RPMI7951 (cell line): ENCODE measurements at regions not wholly inside any gene's neighbourhood (a gene's known extent, or its start where the extent isn't known, plus 50 kb on each side); places are given as distances from the start of the nearest gene placed in this dataset.
A peak's percentile ranks its signal among the peaks of the same experiment; 100 is the strongest.

ENCODE experiments used
- DNase-seq: peaks from one replicate; pipeline ENCODE4 v3.0.0-alpha.2; 2012; ENCODE audit warnings: low read depth

- DNase-seq: no peak
Observed at GRCh38 chr1:185501099-185501498, 184.1 kb upstream of the IVNS1ABP start.

DNA sequence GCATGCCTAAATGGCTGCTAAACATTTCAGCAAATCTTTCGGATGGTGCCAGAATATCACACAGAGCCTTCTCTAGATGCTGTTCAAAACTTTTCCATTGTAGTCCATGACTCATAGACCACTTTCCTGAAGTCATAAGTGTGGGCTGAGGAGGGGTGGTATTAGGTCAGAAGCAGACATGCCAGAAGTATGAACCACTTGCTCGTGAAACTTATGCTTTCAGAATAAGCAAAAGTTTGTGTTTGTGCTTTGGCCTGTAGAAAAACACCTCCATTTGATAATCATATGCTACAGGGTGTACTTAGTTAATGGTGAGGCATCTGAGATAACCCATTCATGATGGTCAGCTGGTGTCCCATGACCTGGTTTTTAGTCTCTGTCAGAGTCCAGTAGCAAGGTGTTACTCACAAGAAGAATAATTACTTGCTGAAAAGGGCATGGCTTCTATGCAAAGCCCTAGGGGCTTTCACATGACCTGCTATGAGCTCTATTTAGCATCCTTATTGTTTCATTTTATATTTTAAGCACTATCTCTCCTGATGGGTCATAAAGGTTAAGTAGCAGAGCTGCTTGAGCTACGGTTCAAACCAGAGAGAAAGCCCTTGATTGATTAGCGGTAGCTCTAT, 183.1 kb upstream of the IVNS1ABP start:
- DNase-seq: peak; percentile 88

DNA sequence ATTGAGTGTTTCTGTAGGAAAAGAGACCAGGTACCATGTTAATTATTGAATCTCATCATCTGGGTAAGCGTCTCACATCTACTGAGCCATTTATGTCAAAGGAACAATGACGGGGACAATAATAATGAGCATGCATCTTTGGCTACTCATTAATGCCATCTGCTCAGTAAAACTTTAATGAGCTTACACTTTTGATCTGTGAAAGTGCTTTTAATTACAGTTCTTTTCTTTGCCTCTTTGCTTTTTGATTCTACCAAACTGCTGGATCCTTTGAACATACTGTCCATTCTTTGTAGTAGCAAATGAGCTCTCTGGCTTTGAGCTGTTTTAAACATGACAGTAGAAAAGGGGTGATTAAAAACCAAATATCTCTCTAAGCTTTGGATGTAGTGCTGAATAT, 181.2 kb upstream of the IVNS1ABP start:
- DNase-seq: no peak

DNA sequence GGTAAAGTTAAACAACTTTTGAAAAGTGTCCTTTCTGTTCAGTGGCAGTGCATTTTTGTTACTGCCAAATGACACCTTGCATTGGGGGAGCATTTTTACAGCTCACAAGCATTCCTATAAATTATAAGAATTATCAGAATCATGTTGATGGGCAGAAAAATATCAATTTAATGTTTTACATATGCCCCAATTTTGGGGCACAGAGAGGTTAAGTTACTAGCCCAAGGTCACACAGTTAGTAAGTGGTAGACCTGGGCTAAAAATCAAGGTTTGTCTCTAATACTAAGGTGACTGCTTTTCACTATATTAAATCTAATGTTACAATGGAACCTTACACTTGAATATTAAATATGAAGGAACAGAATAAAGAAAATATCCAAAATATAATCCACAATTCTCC, 180.1 kb upstream of the IVNS1ABP start:
- no peak for DNase-seq

DNA sequence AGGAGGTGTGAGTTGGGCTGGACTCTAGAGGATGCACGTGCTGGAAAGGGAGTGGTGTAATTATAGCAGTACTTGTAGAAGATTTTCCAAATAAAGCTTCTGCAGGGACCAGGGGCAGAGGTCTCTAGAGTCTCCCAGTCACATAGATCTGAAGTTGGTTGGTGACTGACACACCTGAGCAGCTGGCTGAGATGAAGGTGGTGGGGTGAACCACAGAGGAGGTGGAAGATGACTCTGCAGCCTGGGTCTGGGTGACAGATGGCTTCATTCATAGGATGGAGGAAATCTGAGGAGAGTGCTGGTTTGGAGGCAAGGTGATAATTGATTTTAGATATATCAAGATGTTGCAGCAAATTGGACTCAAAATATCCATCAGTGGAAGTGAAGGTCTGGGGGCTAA, 178.9 kb upstream of the IVNS1ABP start:
- no peak for DNase-seq

DNA sequence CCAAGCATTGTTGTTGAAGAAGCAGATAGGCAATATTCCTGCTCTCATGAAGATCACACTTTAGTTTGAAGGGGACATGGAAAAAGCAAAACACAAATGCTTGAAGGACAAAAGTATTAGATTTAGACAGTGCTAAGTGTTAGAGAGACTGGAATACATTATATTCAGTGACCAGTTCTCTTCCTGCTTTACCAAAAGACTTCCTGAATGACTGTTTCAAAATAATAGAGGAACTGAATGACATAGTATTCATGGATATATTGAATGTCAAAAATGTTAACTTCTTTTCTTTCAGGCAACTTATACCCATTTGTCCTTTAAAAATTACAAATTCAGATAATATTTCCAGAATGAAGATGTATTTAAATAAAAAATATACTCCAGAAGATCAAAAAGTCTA, 178.0 kb upstream of the IVNS1ABP start:
- no peak for DNase-seq

DNA sequence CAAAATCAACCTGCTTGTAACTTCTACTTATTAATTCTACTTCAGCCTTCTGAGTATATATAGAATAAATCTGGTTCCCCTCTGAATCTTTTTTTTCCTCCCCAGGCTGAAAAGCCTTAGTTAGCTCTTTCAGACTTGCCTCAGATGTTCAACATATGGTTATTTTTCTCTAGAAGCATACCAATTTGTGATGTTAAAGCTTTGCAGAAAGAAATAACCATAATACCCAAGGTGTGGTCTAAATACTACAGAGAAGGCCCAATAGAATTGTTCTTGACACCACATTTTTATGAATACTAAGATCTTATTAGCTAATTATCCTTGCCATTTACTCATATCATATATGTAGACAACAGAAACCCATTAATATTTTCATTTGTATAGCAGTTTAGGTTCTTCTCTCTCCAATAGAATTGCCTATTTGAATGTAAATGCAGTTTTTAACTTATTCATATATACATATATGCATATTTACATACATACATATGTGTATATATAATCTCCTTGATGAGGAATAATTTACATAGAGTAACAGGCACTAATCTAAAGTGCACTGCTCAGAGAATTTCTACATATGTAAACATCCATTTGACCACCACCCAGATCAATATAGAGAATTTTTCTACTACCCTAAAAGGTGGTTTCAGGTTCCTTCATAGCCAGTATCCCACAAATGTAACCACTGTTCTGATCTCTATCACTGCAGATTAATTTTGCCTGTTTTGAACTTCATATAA, 175.2 kb upstream of the IVNS1ABP start:
- DNase-seq: no peak

GRCh38 chr1:185491604-185492003, 174.6 kb upstream of the IVNS1ABP start:
- DNase-seq: no peak

DNA sequence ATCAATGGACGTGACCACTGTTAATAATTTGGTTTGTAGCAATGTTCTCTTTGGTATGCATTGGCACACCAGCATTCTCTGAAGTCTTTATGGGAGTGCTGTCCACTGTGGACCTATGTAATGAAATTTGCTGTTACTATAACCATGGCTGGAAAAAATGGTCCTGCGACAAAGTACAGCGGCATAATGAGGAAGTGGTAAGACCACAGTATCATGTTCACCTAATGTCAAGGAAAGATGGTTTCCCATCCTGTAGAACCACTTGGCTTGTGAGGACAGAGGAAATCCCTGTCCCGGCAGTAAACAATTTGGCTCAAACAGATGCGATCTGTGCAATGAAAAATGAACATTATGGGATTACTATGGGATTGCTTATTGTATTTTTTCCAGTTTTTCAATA, 173.9 kb upstream of the IVNS1ABP start:
- no peak for DNase-seq

- no peak for DNase-seq
Observed at GRCh38 chr1:185489406-185489805, 172.4 kb upstream of the IVNS1ABP start.

- DNase-seq: no peak
Observed at GRCh38 chr1:185488808-185489207, 171.8 kb upstream of the IVNS1ABP start.

GRCh38 chr1:185487936-185488335, 170.9 kb upstream of the IVNS1ABP start:
- DNase-seq: no peak

DNA sequence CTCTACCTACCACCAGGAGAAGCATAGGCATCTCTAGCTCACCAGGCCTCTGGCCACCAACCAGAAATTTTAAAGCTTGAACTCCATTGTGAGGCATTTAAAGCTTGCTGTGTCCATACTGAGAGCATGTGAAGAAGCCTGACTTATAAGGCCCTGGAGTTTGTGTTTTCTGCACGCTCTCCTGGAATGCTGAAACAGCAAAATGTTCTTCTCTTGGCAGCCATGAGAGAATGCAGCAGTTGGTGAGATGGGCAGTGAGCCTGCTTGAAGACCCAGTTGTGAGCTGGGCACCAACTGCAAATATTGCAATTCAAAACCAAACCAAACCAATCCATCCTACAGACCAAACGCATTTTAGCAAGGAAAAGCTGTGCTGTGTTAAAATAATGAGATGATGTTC, 170.0 kb upstream of the IVNS1ABP start:
- no peak for DNase-seq

GRCh38 chr1:185486346-185486745, 169.3 kb upstream of the IVNS1ABP start:
- no peak for DNase-seq

DNA sequence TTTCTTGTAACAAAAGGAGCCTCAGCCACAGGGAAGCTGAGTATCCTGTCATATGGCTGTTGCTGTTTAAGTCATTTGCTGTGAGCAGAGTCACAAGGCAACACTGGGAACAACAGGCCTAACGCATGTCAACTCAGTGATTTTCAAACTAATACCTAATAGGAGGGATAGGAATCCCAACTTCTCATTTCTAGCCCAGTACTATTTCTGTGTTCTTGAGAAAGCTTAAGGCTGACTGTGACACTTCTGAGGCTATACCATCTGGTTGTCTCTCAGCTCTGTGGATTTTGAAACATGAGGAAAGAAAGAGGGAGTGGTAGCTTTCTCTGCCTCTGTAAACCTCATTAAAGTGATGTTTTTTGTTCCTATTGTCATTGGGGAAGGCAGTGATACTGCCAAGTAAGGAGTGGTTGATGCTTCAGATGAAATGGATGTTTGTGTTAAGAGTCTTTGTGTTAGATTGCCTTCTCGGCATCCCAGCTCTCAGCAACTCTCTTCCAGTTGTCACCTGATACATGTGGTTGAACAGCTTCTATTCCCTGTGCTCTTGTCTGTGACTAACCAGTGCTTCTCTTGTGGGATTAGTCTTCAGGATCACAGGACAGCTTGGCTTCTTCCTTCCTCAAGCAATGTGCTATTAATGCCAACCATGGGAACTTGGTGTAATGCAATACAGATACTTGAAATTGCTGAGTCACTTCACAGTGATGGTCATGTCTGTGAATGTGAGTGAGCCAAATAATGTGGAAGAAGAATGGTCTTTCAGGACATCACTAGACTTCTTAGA, 166.8 kb upstream of the IVNS1ABP start:
- peak; percentile 86 for DNase-seq

GRCh38 chr1:185483217-185483616, 166.2 kb upstream of the IVNS1ABP start:
- no peak for DNase-seq

DNA sequence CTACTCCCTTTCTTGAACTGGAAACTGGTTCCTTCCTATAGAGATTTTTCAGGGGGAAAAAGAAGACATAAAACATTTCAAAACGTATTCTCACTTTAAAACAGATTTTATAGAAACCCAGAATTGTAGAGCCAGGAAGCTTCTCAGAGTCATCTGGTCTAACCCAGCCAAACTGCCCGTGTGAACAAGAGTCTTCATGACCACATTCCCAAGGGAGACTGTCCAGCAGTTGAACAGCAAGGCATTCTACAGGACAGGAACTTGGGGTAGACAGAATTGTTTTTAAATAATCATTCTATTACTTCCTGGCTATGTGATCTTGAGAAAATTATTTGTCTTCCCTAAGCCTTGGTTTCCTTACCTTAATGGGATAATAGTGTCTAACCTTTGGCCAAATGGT, 163.5 kb upstream of the IVNS1ABP start:
- DNase-seq: no peak

DNA sequence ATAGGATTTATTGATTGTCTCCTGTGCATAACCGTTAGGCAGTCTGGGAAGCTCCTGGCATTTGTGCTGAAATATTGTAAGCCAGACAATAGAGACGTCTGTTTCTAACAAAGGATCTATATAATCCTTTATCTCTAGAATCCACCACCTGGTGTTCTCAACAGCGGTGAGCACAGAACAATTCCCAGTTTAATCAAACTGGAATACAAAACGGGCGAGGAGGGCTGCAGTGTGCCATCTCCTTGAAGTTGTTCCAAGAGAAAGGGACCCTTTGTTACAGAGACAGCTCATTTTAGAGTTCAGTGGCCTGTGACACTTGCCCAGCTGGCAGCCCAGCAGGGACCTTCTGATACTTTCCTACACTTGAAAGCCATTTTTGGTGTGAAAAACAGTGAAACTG, 162.8 kb upstream of the IVNS1ABP start:
- no peak for DNase-seq

GRCh38 chr1:185478877-185479276, 161.8 kb upstream of the IVNS1ABP start:
- no peak for DNase-seq

- no peak for DNase-seq
Observed at GRCh38 chr1:185477638-185478580, 160.9 kb upstream of the IVNS1ABP start.

GRCh38 chr1:185474440-185475149, 157.6 kb upstream of the IVNS1ABP start:
- no peak for DNase-seq
